Endodermal cell (in vitro differentiated cells): ENCODE measurements at regions not wholly inside any gene's neighbourhood (a gene's known extent, or its start where the extent isn't known, plus 50 kb on each side); places are given as distances from the start of the nearest gene placed in this dataset.

Experiments
- DNase-seq: peaks from one replicate; pipeline ENCODE4 v3.0.0-alpha.2; 2017
- H3K27ac ChIP-seq: 2 replicates; pipeline ENCODE4 v1.5.1; 2013; ENCODE audit warnings: mild to moderate bottlenecking, low read depth, low read length, moderate library complexity
- H3K27me3 ChIP-seq: 2 replicates; pipeline ENCODE4 v1.6.1; 2013; ENCODE audit warnings: mild to moderate bottlenecking, low read length, moderate library complexity; ENCODE audit not compliant: insufficient read depth, control insufficient read depth, poor library complexity, severe bottlenecking
- H3K36me3 ChIP-seq: 2 replicates; pipeline ENCODE4 v1.7.0; 2013; ENCODE audit warnings: mild to moderate bottlenecking, low read length, moderate library complexity; ENCODE audit not compliant: control insufficient read depth, insufficient read depth
- H3K4me1 ChIP-seq: one replicate; pipeline ENCODE4 v1.7.0; 2013; ENCODE audit warnings: low read length; ENCODE audit not compliant: control insufficient read depth, insufficient read depth
- H3K4me3 ChIP-seq: 2 replicates; pipeline ENCODE4 v1.5.1; 2013; ENCODE audit warnings: mild to moderate bottlenecking, low read length, moderate library complexity
- H3K9ac ChIP-seq: 2 replicates; pipeline ENCODE4 v1.6.1; 2013; ENCODE audit warnings: mild to moderate bottlenecking, low read length, moderate library complexity; ENCODE audit not compliant: poor library complexity, severe bottlenecking; ENCODE audit errors: extremely low read depth
- H3K9me3 ChIP-seq: 2 replicates; pipeline ENCODE4 v1.6.1; 2013; ENCODE audit warnings: mild to moderate bottlenecking, low read length, moderate library complexity; ENCODE audit not compliant: control insufficient read depth
- H3K27ac Mint-ChIP-seq: 2 replicates; pipeline ENCODE4 v1.8.0; 2020; ENCODE audit warnings: mixed read lengths
- H3K27me3 Mint-ChIP-seq: 2 replicates; pipeline ENCODE4 v1.8.0; 2021; ENCODE audit warnings: mild to moderate bottlenecking, mixed read lengths; ENCODE audit not compliant: insufficient read depth
- H3K36me3 Mint-ChIP-seq: 2 replicates; pipeline ENCODE4 v1.8.0; 2020; ENCODE audit warnings: low read depth, mixed read lengths
- H3K4me1 Mint-ChIP-seq: 2 replicates; pipeline ENCODE4 v1.8.0; 2020; ENCODE audit warnings: mixed read lengths
- H3K4me3 Mint-ChIP-seq: 2 replicates; pipeline ENCODE4 v1.8.0; 2020; ENCODE audit warnings: mild to moderate bottlenecking, moderate library complexity, mixed read lengths
- H3K9me3 Mint-ChIP-seq: 2 replicates; pipeline ENCODE4 v1.8.0; 2020; ENCODE audit warnings: mild to moderate bottlenecking, mixed read lengths
- CTCF ChIP-seq: fragments of 200-600 bp; sonication (generic); conservative IDR thresholded peaks from 2 replicates; pipeline ENCODE4 v1.5.0; 2021; ENCODE audit warnings: antibody characterized with exemption, mild to moderate bottlenecking
- WGBS, 2 experiments: methylation state at CpG; one replicate each; pipeline versions ENCODE4 v1.1.5 to v1.1.7; 2013; ENCODE audit warnings: missing lambda C conversion rate in 2 of 2, mixed read lengths in 1 of 2; ENCODE audit not compliant: insufficient coverage in 1 of 2, insufficient read length in 1 of 2; 5-methylcytosine and 5-hydroxymethylcytosine counted together

GRCh38 chr17:69761011-69761410 is 314.0 kb upstream of the KCNJ16 start:
- DNase-seq = no peak
- 17 to 48% methylated on average over 1 of the region's 1 CpG for WGBS, 2 experiments
- H3K36me3 ChIP-seq = no peaks in the 10 kb centered on the region
- no peak overlapping the region for H3K4me3 ChIP-seq
- H3K9ac ChIP-seq = no peak overlapping the region
- no peaks in the 10 kb centered on the region for H3K9me3 ChIP-seq
- no peak for TF ChIP-seq CTCF
- Mint-ChIP-seq H3K27ac (no peak overlapping the region), H3K36me3 (no peaks in the 10 kb centered on the region), H3K27me3 (no peaks in the 10 kb centered on the region), H3K4me3 (no peak overlapping the region), H3K4me1 (peaks cover 5% of the 10 kb centered on the region), H3K9me3 (no peaks in the 10 kb centered on the region)
- no peak overlapping the region for H3K27ac ChIP-seq
- H3K4me1 ChIP-seq = no peaks in the 10 kb centered on the region
- H3K27me3 ChIP-seq = no peaks in the 10 kb centered on the region

- Histone ChIP-seq H3K9ac (no peak overlapping the region), H3K27me3 (no peaks in the 10 kb centered on the region), H3K36me3 (no peaks in the 10 kb centered on the region), H3K4me1 (no peaks in the 10 kb centered on the region), H3K9me3 (no peaks in the 10 kb centered on the region), H3K27ac (no peak overlapping the region), H3K4me3 (no peak overlapping the region)
- H3K36me3 Mint-ChIP-seq = no peaks in the 10 kb centered on the region
- no peaks in the 10 kb centered on the region for H3K9me3 Mint-ChIP-seq
- no peaks in the 10 kb centered on the region for H3K27me3 Mint-ChIP-seq
- peak overlapping the region; percentile 2 for H3K27ac Mint-ChIP-seq
- DNase-seq = no peak
- H3K4me3 Mint-ChIP-seq = no peak overlapping the region
- 71 to 73% methylated on average over 4 of the region's 4 CpGs for WGBS, 2 experiments
- H3K4me1 Mint-ChIP-seq = peaks cover 5% of the 10 kb centered on the region
- no peak for TF ChIP-seq CTCF
These were observed 313.2 kb upstream of the KCNJ16 start for GRCh38 chr17:69761767-69762321.

GRCh38 chr17:69762359-69762758 is 312.7 kb upstream of the KCNJ16 start:
- H3K27me3 ChIP-seq = no peaks in the 10 kb centered on the region
- TF ChIP-seq CTCF = no peak
- no peaks in the 10 kb centered on the region for H3K9me3 Mint-ChIP-seq
- no peak overlapping the region for H3K27ac Mint-ChIP-seq
- no peak for DNase-seq
- H3K4me1 ChIP-seq = no peaks in the 10 kb centered on the region
- H3K4me3 ChIP-seq = no peak overlapping the region
- H3K27me3 Mint-ChIP-seq = no peaks in the 10 kb centered on the region
- H3K9me3 ChIP-seq = no peaks in the 10 kb centered on the region
- no peak overlapping the region for H3K4me3 Mint-ChIP-seq
- no peak overlapping the region for H3K9ac ChIP-seq
- no peaks in the 10 kb centered on the region for H3K36me3 Mint-ChIP-seq
- WGBS, 2 experiments = 70 to 71% methylated on average over 1 of the region's 1 CpG
- peaks cover 5% of the 10 kb centered on the region for H3K4me1 Mint-ChIP-seq
- no peaks in the 10 kb centered on the region for H3K36me3 ChIP-seq
- no peak overlapping the region for H3K27ac ChIP-seq
